ENCODE measurements at regions not wholly inside any gene's neighbourhood (a gene's known extent, or its start where the extent isn't known, plus 50 kb on each side); places are given as distances from the start of the nearest gene placed in this dataset.
A peak's percentile ranks its signal among the peaks of the same experiment; 100 is the strongest.

DNA sequence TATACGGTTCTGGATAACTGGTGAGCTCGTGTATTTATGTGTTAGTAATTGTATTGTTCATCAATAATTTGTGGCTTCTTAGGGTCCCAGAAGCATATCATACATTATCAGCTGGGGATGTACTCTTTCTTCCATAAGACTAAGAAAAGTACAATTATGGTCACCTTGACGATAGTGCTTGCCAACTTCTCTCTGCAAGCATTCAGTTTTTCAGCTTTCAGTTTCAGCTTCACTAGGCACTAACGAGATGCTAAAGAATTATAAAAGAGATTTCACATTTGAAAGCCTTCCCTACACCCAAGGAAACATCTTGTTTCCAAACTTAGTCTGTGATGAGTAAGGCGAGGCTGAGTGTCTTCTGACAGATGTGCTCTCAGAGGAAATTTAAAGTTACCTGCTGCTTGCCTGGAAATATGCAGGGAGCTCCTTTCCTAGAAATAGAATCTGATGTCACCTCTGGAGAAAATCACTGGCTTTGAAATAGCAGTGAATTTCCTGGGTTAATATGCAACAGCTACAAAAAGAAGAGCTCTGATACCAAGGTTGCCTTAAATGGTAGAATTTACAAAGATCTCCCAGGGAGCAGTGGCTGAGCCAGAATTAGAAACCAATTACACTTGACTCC lies 1419.9 kb upstream of the TMEM132C start:
- no peak for DNase-seq (ENCODE audit: low read depth)

GRCh38 chr12:126855768-126856167 lies 1411.2 kb upstream of the TMEM132C start:
- DNase-seq (ENCODE audit: low read depth): no peak

DNA sequence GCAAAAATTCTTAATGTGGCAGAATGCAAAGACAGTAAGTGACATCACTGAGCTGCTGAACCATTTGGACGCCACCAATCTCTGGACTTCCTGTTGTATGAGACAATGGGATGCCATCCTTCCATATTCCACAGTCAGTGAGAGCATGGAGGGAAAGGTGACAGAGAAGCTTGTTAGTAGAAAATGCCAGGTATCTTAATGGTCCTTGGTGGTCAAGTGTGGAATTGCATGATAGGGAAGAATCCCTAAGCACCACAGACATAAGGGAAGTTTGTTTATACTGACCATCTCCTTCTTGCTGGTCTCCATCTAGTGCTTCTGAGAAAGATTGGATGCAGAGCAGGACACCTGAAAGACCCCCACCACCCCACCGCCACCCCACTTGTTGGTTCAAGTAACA lies 1410.0 kb upstream of the TMEM132C start:
- DNase-seq (ENCODE audit: low read depth): no peak

DNA sequence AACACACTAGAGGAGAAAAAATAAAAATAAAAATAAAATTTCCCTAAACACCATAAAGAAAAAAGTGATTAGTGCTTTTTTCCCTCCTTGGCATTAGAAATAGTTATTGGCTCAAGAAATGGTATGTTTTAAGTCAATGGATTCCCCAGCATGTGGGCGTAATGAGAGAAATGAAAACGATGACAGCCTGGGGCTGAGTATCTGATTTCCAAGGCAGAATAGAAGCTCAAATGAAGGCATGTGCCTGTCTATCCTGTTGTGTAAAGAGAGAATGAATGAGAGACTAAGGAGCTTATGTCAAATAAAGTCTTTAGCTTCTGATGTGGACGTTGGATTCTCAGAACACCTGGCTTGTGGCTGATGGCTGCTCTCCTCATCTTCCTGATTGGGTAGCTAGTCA lies 1408.4 kb upstream of the TMEM132C start:
- DNase-seq (ENCODE audit: low read depth): no peak

DNA sequence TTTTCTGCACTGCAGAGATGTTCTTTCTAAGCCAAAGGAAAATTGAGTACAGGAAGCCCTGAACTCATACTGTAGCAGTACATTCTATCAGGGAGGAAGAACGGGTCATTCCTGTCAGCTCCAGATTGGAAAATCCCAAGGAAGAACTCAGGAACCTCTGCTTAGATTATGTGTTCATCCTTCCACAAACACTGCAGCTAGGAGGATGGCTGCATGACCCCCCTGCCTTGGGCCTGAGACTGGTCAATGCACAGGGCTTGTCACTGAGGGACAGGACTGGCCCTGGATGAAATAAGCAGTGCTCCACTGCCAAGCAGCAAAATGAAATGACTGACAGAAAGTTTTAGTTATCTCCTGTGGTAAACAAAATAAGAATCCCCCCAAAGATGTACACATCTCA lies 1406.8 kb upstream of the TMEM132C start:
- no peak for DNase-seq (ENCODE audit: low read depth)

GRCh38 chr12:126862500-126862899 lies 1404.5 kb upstream of the TMEM132C start:
- no peak for DNase-seq (ENCODE audit: low read depth)

DNA sequence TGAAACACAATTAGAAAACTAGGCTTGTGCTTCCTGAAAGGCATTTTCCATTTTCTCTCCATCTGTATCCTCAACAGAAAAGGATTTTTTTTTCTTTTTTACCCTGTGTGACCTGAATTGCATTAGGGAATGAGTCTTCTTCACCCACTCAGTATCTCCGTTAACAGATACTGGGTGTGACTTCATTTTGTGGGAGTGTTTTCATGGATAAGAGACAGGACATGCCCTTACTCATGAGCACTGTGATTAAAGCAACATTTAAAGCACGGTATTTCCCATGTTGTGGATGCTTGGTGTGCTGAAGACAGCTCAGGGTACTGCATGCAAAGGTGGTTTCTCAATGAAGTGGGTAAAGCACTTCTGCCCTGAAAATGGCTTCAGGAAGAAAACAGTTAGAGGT lies 1397.3 kb upstream of the TMEM132C start:
- no peak for DNase-seq (ENCODE audit: low read depth)

DNA sequence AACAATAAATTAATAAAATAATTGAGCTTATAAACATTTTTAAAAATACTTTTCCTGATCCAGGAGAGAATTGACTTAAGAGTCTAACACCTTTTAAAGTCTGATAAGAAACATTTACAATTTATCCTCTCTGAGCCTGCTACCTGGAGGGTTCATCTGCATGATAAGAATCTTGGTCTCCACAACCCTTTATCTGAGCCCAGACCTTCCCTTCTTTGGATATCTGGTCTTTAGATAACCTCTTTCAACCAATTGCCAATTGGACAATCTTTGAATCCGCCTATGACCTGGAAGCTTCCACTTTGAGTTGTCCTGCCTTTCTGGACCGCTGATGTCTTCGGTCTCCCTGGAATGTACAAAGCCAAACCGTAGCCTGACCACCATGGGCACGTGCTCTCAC lies 1393.3 kb upstream of the TMEM132C start:
- DNase-seq (ENCODE audit: low read depth): no peak

GRCh38 chr12:126874427-126875026 lies 1392.4 kb upstream of the TMEM132C start:
- peak; percentile 44 for DNase-seq (ENCODE audit: low read depth)

GRCh38 chr12:126879842-126880241 lies 1387.1 kb upstream of the TMEM132C start:
- no peak for DNase-seq (ENCODE audit: low read depth)

- no peak for DNase-seq (ENCODE audit: low read depth)
Observed at GRCh38 chr12:126883697-126884096, 1383.3 kb upstream of the TMEM132C start.

DNA sequence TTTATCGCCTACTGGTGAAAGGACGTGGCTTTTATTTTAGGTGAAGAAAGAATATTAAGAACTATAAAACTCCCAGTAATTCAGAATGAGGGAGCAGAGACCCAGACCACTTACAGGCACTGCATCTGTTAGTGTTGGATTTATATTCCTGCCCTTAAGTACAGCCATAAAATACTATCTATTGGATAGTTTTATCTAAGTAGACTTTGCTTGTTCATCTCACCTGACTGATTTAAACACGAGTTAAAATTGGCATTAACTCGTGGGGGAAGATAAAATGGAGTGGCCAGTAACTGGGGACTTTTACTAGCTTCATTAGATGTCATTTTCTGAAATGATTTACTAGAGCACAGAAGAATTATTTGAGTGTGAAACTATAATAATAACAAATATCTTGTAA lies 1377.5 kb upstream of the TMEM132C start:
- no peak for DNase-seq (ENCODE audit: low read depth)

GRCh38 chr12:126890097-126890496 lies 1376.9 kb upstream of the TMEM132C start:
- DNase-seq (ENCODE audit: low read depth): no peak

DNA sequence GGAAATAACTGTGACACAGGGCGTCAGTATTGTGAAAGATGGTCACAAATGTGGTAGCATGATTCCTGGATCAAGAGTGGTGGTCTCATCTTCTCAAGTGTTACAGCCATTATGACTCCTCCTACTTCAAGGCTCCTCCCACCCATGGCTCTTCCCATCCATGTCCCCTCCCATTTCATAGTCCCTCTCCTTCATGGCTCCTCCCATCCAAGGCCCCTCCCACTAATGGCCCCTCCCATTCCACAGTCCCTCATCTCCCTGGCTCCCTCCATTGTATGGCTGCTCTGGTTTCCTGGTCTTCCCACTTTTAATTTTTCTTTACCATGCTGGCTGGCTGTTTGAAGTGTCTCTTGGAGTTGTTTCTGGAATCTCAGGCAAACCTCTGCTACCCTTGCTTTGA lies 1375.2 kb upstream of the TMEM132C start:
- no peak for DNase-seq (ENCODE audit: low read depth)

DNA sequence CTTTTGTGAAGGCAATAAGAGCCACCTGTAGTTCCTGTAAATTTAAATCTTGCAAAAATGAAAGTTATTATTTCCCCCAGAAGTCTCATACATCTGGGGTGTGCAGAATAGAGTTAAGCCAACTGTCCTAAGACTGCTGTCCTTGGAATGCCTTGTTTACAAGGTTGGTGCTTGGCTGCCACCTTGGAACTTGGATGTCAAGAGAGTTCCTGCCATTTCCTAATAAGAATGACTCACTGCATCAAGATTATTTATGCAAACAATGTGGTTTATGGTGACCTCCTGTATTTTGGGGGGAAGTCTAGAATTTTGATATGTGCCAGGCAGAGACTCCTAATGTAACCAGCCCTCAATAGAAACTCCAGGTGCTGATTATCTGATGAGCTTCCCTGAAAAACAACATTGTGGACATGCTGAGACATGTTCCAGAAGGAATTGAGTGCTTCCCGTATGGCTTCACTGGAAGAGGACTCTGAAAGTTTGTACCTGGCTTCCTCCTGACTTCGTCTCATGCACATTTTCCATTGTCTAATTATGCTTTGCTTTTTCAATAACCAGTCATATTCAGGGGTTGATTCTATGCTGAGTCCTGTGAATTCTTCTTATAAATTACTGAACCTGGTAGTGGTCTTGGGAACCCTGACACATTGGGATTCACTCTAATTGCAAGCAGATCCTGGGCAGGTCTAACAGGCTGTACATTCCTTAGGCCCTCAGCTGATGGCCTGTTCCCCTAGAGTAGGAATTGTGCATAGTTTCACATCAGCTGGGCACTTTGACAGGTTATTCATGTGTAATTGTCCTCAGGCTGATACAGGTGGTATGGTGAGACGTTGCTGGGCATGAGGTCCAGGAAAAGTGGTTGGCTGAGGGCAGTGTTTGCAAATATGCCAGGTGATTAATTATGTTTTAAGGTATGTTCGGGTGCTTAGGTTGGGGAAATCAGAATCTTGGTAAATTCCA lies 1370.7 kb upstream of the TMEM132C start:
- no peak for DNase-seq (ENCODE audit: low read depth)

GRCh38 chr12:126897102-126897501 lies 1369.9 kb upstream of the TMEM132C start:
- no peak for DNase-seq (ENCODE audit: low read depth)

GRCh38 chr12:126897778-126898177 lies 1369.2 kb upstream of the TMEM132C start:
- DNase-seq (ENCODE audit: low read depth): no peak

DNA sequence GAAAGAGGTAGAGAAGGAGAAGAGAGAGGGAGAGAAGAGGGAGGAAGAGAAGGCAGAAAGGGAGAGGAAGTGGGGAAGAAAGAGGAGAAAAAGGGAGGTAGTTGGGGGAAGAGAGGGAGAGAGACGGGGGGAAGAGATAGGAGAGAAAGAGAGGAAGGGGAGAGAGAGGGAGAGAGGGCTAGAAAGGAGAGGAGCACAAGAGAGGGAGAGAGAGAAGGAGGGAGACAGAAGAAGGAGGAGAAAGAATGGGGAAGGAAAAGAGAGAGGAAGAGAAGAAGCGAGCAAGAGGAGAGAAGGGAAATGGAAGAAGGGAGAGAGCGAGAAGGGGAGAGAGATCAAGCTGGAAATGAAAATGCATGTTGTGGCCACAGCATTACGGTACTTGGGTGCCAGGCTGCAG lies 1368.4 kb upstream of the TMEM132C start:
- DNase-seq (ENCODE audit: low read depth): no peak

DNA sequence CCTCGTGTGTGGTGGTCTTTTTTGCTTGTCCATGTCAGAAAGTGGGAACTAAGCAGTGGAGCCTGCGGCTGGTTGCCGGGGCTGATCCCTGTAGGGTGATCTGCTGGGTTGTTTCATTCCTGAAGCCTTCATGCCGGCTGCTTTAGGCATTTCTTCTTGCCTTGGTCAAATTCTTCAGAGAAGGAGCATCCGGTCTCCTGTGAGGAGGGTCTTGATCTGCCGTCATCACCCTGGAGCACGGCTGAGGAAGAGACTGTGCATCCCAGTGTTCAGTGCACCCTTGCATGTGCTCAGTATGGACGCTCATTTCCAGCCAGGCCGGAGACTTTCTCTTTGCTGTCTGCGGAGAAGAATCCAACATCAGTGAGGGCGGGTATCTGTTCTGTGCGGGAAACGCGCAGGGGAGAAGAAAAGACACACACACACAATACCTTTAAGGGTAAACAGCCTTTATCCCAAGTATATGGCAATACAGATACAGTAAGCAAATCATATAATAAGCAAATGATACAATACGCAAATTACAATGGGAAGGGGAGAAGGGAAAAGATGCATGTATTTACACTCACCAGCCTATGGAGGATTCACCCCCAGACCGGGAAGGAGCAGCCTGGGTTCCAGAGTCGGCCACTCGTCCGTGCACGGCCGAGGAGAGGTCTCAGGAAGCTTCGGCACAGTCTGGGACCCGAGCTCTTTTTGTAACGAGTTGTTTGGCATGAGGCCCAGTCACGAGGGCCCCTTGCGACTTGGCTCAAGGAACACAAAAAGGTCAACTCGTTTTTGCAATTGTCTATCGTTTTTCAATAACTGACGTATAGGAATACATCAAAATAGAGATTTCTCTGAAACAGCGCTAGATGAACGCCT lies 1366.8 kb upstream of the TMEM132C start:
- no peak for DNase-seq (ENCODE audit: low read depth)

DNA sequence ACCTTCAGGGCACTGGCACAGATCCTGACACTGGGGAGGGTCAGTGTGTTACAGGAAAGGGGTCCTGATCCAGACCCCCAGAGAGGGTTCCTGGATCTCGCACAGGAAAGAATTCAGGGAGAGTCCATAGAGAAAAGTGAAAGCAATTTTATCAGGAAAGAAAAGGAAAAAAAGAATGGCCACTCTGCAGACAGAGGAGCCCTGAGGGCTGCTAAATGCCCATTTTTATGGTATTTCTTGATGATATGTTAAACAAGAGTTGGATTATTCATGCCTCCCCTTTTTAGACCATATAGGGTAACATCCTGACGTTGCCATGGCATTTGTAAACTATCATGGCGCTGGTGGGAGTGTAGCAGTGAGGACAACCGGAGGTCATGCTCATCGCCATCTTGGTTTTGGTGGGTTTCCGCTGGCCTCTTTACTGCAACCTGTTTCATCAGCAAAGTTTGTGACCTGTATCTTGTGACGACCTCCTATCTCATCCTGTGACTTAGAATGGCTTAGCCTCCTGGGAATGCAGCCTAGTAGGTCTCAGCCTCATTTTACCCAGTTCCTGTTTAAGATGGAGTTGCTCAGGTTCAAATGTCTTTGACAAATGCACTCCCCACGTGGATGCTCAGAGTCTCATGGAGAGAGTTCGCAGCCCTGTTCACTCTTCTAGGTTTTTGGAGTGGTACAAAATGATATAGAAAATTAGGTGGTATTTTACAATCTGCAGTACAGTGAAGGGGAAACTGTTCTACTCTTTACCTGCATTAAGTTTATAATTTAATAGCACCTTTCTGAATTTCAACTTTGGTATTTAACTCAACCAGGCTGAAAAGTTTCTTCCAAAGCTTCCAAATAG lies 1363.7 kb upstream of the TMEM132C start:
- no peak for DNase-seq (ENCODE audit: low read depth)

DNA sequence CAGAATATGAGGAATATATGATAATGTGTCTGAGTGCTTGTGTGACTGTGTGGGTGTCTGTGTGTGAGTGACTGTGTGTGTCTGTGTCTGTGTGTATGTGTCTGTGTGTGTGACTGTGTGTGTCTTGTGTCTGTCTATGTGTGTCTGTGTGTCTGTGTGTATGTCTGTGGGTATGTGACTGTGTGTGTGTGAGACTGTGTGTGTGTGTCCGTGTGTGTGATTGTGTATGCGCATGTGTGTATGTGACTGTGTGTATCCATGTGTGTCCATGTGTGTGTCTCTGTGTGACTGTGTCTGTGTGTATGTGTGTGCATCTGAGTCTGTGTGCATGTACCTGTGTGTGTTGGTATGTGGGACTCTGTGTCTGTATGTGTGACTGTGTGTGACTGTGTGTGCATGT lies 1361.2 kb upstream of the TMEM132C start:
- no peak for DNase-seq (ENCODE audit: low read depth)
